ENCODE measurements at regions not wholly inside any gene's neighbourhood (a gene's known extent, or its start where the extent isn't known, plus 50 kb on each side); places are given as distances from the start of the nearest gene placed in this dataset.

DNA sequence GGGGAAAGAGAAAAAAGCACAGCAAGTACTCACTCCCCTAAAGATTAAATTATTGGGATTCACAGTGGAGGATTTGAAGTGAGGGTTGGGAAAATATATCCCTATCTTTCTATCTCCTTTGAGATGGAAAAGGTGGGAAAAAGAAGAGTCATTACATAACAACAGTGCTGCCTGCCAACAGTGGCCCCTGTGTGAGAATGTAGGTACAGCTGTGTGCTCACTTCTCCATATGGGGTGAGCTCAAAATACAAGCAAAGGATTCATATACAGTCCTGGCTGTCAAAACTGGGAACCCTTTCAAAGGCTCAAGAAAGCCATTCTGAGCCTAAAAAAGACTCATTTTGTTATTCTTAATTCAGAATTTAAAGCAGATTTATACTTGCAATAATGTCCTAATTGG is 458.5 kb downstream of the GPAM start:
- TF ChIP-seq, protein P1, sequence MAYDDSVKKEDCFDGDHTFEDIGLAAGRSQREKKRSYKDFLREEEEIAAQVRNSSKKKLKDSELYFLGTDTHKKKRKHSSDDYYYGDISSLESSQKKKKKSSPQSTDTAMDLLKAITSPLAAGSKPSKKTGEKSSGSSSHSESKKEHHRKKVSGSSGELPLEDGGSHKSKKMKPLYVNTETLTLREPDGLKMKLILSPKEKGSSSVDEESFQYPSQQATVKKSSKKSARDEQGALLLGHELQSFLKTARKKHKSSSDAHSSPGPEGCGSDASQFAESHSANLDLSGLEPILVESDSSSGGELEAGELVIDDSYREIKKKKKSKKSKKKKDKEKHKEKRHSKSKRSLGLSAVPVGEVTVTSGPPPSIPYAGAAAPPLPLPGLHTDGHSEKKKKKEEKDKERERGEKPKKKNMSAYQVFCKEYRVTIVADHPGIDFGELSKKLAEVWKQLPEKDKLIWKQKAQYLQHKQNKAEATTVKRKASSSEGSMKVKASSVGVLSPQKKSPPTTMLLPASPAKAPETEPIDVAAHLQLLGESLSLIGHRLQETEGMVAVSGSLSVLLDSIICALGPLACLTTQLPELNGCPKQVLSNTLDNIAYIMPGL (CRISPR knock-in tag; IDR thresholded peaks at IDR 0.05; ENCODE audit: borderline replicate concordance) = no peak
- TF ChIP-seq RAD21 (conservative IDR thresholded peaks at IDR 0.05 in 1 of 2, IDR thresholded peaks at IDR 0.05 in 1 of 2) (no peak), KDM1A (IDR thresholded peaks at IDR 0.05; ENCODE audit: low read depth) (no peak), CBX8 (IDR thresholded peaks at IDR 0.05) (no peak), POLR2A (IDR thresholded peaks at IDR 0.05; ENCODE audit: low read length) (no peak), HDAC2 (IDR thresholded peaks at IDR 0.05) (no peak), BHLHE40 (IDR thresholded peaks at IDR 0.05; ENCODE audit: low read depth, low read length) (no peak), RFX5 (IDR thresholded peaks at IDR 0.05) (no peak)
- TF ChIP-seq, protein P2, sequence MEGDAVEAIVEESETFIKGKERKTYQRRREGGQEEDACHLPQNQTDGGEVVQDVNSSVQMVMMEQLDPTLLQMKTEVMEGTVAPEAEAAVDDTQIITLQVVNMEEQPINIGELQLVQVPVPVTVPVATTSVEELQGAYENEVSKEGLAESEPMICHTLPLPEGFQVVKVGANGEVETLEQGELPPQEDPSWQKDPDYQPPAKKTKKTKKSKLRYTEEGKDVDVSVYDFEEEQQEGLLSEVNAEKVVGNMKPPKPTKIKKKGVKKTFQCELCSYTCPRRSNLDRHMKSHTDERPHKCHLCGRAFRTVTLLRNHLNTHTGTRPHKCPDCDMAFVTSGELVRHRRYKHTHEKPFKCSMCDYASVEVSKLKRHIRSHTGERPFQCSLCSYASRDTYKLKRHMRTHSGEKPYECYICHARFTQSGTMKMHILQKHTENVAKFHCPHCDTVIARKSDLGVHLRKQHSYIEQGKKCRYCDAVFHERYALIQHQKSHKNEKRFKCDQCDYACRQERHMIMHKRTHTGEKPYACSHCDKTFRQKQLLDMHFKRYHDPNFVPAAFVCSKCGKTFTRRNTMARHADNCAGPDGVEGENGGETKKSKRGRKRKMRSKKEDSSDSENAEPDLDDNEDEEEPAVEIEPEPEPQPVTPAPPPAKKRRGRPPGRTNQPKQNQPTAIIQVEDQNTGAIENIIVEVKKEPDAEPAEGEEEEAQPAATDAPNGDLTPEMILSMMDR (IDR thresholded peaks at IDR 0.05) = no peak
